ENCODE measurements at regions not wholly inside any gene's neighbourhood (a gene's known extent, or its start where the extent isn't known, plus 50 kb on each side); places are given as distances from the start of the nearest gene placed in this dataset.

DNA sequence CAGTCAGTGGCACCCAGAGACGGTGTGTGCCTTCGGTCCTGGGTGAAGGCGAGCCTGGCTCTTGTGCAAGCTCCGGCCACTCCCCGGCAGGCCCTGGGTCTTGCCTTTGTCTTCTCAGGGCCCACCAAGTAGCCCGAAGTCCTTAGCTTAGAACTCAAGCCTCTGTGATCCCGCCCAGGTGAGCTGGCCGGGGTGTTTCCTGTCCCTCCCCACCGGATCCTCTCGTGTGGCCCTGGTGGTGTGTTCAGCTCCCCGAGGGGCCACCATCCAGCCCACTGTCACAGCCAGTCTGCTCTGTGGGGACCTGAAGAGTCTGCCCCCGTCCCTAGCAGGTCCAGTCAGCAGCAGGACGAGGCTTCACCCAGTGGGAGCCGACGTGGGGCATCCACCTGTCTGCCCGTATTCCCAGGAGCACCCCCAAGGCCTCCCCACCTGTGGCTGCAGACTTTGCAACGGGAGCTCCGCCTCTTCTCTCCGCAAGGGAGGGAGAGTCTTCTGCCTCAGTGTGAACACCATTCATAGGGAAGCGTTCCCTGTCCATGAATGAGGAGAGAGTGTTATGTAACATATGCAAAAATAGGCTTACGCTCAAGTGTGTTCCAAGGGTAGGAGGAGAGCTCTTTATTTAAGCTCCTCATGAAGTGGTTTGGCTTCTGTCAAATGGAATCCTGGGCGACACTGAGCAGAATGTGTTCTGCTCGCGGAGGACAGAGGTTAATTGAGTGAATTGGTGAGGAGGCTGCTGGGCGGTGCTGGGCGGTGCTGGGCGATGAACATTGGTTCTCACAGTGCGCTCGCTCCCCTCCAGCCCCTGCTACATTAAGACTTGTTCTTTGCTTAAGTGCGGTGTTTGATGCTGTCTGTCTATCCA, 108.9 kb downstream of the CRYAA start:
- ChIA-PET CTCF (ENCODE audit: partially characterized antibody) (interaction anchor here (0.9 to 2.2 kb wide), 8 partner anchors 8 to 333 kb away, joined by 3 to 11 read pairs (median 4); no protein-coding TSS in a partner anchor), POLR2A (ENCODE audit: partially characterized antibody) (interaction anchor here (0.8 to 1.7 kb wide), 3 partner anchors 8 to 18 kb away, joined by 3 to 5 read pairs (median 3); no protein-coding TSS in a partner anchor)
- H4K91ac ChIP-seq (replicated peaks; ENCODE audit: insufficient read length, low read length): no peak overlapping the region
- H3K9ac ChIP-seq (replicated peaks in 1 of 4; ENCODE audit: extremely low read depth in 1 of 4, low read depth in 3 of 4, low read length in 3 of 4): no peak overlapping the region
- H2AK5ac ChIP-seq (ENCODE audit: low read depth, low read length): no peak overlapping the region
- H3K23me2 ChIP-seq (ENCODE audit: low read depth, low read length): no peaks in the 10 kb centered on the region
- no peak overlapping the region for H4K5ac ChIP-seq (ENCODE audit: insufficient read length, low read depth, low read length)
- no peak overlapping the region for H3K4ac ChIP-seq (replicated peaks; ENCODE audit: insufficient read length, low read depth, low read length)
- no peak overlapping the region for H2BK20ac ChIP-seq (ENCODE audit: low read length)
- no peak overlapping the region for H2BK5ac ChIP-seq (ENCODE audit: low read depth, low read length)
- H3K79me2 ChIP-seq (ENCODE audit: control insufficient read depth in 1 of 2, insufficient read depth in 2 of 2, low read length in 2 of 2): no peaks in the 10 kb centered on the region
- peak overlapping the region; percentile 66; the same call in 1 of the 2 replicates for H2BK15ac ChIP-seq (ENCODE audit: low read length)
- H3K36me3 ChIP-seq (ENCODE audit: control insufficient read depth in 2 of 4, insufficient read depth in 4 of 4, low read length in 3 of 4): no peaks in the 10 kb centered on the region
- no peaks in the 10 kb centered on the region; a peak in 1 of 7 replicates for H3K27me3 ChIP-seq (replicated peaks in 1 of 4; ENCODE audit: control insufficient read depth in 3 of 4, extremely low read depth in 1 of 4, insufficient read depth in 3 of 4, low read length in 3 of 4)
- H3K23ac ChIP-seq (ENCODE audit: insufficient read length): no peak overlapping the region
- DNase-seq (ENCODE audit: low read depth in 1 of 2, low spot score in 2 of 2) (no peak), FAIRE-seq (no peak)
- H3K18ac ChIP-seq (ENCODE audit: extremely low read depth, low read length): no peak overlapping the region; the same call in 1 of the 2 replicates
- H3K4me1 ChIP-seq (replicated peaks in 1 of 4; ENCODE audit: control insufficient read depth in 3 of 4, insufficient read depth in 4 of 4, low read length in 3 of 4): peaks cover 0 to 26% (median 13%) of the 10 kb centered on the region in 4 experiments; a peak in 6 of 7 replicates
- H3K9me3 ChIP-seq (ENCODE audit: insufficient read depth in 2 of 2, low read depth in 1 of 2, low read length in 1 of 2): no peaks in the 10 kb centered on the region
- TF ChIP-seq NANOG (IDR thresholded peaks at IDR 0.05; ENCODE audit: insufficient read depth, low read depth, low read length, poor library complexity, severe bottlenecking) (no peak), CBX8 (IDR thresholded peaks at IDR 0.05; ENCODE audit: borderline replicate concordance, low read depth, low read length) (no peak), CHD2 (IDR thresholded peaks at IDR 0.05; ENCODE audit: low read length) (0 out of 2 replicates have a peak, but pooled peaks have one; percentile 7)
- peak overlapping the region; percentile 37; the same call in 1 of the 2 replicates for H2AFZ ChIP-seq (ENCODE audit: low read length)
- WGBS, 2 experiments (ENCODE audit: extremely low coverage in 1 of 2, insufficient coverage in 1 of 2, insufficient read length in 1 of 2, insufficient replicate concordance in 2 of 2, low coverage in 1 of 2, low lambda C conversion rate in 2 of 2, missing lambda C conversion rate in 1 of 2): 52% methylated on average over 30 of the region's 30 CpGs; no CpG with 5 or more reads in 1 of the 2 experiments
- no peaks in the 10 kb centered on the region for H3K79me1 ChIP-seq (ENCODE audit: low read depth, low read length)
- peak overlapping the region; percentile 16 to 55 for H3K4me2 ChIP-seq (ENCODE audit: insufficient read depth in 1 of 2, low read depth in 2 of 2, low read length in 2 of 2)
- H3K14ac ChIP-seq (ENCODE audit: insufficient read length): no peak overlapping the region
- H2BK120ac ChIP-seq (replicated peaks; ENCODE audit: low read depth, low read length): no peak overlapping the region
- no peaks in the 10 kb centered on the region for H4K20me1 ChIP-seq (replicated peaks in 1 of 2; ENCODE audit: control insufficient read depth in 1 of 2, insufficient read depth in 2 of 2, low read length in 2 of 2)
- H3K56ac ChIP-seq (replicated peaks; ENCODE audit: insufficient read length, low read depth, low read length): no peak overlapping the region
- H2BK12ac ChIP-seq (ENCODE audit: low read depth, low read length): peak overlapping the region; percentile 43; the same call in 1 of the 2 replicates
- no peak overlapping the region for H3K27ac ChIP-seq (ENCODE audit: low read depth, low read length)
- H3K4me3 ChIP-seq (ENCODE audit: extremely low read depth in 1 of 4, insufficient read depth in 2 of 4, low read depth in 3 of 4, low read length in 4 of 4): peak overlapping the region in 1 of 4 experiments; percentile 29; a peak in 3 of 8 replicates
- no peak overlapping the region for H4K8ac ChIP-seq (ENCODE audit: extremely low read depth, insufficient read depth, low read length)

Data from H1 (cell line).